Fibroblast of villous mesenchyme (primary cell): ENCODE measurements at regions not wholly inside any gene's neighbourhood (a gene's known extent, or its start where the extent isn't known, plus 50 kb on each side); places are given as distances from the start of the nearest gene placed in this dataset.

ENCODE experiments used
- DNase-seq: peaks from one replicate; pipeline ENCODE4 v3.0.0-alpha.2; 2010; ENCODE audit warnings: low read depth
- H3K4me3 ChIP-seq: 2 replicates; pipeline ENCODE4 v1.5.1; 2011; ENCODE audit warnings: low read depth, mild to moderate bottlenecking, low read length
- TF ChIP-seq, protein P1 (sequence below): IDR thresholded peaks from 2 replicates; pipeline ENCODE4 v1.5.1; 2012; ENCODE audit warnings: low read depth, mild to moderate bottlenecking, low read length; ENCODE audit not compliant: insufficient read depth

DNA sequence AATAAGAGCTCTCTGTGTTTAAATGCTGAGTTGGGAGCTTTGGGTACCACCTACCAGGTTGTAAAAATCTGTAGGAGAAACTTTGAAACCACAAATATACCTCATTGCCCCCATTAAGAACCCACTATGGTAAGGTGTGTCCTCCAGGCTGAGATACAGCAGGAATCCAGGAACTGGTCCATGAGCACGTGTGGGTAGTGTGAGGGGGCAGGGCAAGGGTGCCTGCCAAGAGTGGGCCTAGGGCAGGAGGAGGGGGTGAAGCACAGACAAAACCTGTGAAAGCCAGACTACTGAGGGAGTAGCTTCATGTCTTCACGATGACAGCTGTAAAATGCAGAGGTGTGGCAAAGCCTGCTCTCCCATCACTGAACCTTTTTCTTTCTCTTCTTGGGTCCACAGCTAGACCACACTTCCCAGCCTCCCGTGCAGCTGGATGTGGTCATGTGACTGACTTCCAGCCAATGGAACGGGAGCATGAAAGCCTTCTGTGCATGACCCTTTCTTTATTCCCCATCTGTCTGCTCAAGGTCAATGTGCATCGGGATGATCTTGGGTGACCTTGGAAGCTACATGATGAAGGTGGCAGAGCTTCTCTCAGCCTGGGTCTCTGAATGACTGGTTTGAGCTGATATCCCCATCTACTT, 51.1 kb upstream of the POMGNT2 start:
- H3K4me3 ChIP-seq, result no peak overlapping the region
- TF ChIP-seq, protein P1, sequence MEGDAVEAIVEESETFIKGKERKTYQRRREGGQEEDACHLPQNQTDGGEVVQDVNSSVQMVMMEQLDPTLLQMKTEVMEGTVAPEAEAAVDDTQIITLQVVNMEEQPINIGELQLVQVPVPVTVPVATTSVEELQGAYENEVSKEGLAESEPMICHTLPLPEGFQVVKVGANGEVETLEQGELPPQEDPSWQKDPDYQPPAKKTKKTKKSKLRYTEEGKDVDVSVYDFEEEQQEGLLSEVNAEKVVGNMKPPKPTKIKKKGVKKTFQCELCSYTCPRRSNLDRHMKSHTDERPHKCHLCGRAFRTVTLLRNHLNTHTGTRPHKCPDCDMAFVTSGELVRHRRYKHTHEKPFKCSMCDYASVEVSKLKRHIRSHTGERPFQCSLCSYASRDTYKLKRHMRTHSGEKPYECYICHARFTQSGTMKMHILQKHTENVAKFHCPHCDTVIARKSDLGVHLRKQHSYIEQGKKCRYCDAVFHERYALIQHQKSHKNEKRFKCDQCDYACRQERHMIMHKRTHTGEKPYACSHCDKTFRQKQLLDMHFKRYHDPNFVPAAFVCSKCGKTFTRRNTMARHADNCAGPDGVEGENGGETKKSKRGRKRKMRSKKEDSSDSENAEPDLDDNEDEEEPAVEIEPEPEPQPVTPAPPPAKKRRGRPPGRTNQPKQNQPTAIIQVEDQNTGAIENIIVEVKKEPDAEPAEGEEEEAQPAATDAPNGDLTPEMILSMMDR, result no peak
- DNase-seq, result no peak

DNA sequence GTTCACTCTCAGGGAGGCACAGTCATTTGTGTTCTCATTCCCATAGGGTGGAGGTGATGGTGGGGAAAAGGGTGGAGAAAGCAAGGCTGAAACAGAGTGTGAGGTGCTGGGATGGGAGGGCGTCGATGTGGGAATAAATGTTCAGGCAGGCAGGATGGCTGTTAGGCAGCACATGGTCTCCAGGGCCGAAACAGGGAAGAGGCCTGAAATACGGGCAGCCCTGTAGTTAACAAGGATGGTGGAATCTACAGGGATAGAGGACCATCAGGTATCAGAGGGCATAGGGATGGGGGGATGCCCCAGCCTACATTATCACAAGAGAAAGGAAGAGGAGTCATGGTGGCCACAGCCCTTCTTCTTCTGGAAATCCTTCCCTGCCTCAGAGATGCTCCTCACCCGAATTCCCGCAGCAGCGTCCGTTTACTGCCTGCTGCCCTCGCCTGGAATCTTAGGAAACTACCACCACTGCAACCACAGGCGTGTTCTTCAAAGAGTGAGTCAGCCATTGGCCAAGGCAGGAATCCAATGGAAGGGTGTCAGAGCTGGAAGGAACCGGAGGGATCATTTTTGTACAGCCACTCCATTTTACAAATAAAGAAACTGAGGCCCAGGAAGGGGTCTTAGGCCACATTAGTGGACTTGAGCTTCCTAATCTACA, 49.7 kb upstream of the POMGNT2 start:
- no peak overlapping the region for H3K4me3 ChIP-seq
- TF ChIP-seq, protein P1, result peak; percentile 78
- DNase-seq, result peak; percentile 78
